HG02642 (cell line): ENCODE measurements at regions not wholly inside any gene's neighbourhood (a gene's known extent, or its start where the extent isn't known, plus 50 kb on each side); places are given as distances from the start of the nearest gene placed in this dataset.

ENCODE experiments used
- ATAC-seq: cut with Tn5 transposase; IDR thresholded peaks from one replicate; pipeline ENCODE4 v1.9.1; 2021; ENCODE audit warnings: mild to moderate bottlenecking; ENCODE audit not compliant: unreplicated experiment, poor library complexity

DNA sequence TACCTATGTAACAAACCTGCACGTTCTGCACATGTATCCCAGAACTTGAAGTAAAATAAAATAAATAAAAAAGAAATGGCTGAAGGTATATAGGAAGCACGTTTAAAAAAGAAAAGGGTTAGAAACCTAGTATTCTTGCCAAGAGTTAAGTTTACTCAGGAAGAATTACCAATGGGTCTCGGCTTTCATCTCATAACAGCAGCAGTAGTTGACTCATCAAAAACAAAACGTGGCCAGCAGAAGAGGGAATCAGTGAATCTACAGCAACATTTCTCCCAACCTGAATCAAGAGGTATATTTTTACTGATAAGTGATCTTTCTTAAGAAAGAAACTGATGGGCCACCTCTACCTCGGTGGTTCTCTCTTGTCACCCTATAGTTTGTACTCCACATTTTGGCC, 340.3 kb downstream of the BRINP2 start:
- no peak for ATAC-seq

DNA sequence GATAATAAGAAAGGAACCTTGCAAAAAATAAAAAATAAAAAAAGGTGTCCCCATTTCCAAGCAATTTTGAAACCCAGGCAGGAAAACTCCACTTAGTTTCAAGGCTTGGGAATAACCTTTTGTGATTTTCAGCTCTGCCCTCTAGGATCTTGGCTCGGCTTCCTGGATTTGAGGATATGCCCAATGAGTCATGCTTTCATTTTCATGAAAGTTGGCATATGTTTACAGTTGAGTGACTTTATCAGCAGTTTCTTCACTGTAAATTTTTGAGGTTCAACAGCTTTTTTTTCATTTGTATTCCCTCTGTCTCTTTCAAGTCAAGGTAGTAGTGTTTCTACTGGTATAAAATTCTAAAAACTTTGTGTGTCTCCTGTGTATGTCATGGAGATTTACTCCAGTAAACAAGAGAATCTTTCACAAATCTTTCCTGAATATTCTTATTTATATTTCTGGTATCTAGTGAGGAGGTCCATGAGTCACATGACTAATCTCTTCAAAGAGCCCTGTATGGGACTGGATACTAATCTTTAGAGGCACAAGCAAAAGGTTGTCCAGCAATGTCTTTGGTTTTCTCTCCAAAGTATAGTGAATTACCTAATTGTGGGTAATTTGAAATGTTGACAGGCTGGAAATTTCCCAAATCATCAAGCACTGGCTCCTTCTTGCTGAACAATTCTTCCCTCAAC, 335.3 kb downstream of the BRINP2 start:
- no peak for ATAC-seq

DNA sequence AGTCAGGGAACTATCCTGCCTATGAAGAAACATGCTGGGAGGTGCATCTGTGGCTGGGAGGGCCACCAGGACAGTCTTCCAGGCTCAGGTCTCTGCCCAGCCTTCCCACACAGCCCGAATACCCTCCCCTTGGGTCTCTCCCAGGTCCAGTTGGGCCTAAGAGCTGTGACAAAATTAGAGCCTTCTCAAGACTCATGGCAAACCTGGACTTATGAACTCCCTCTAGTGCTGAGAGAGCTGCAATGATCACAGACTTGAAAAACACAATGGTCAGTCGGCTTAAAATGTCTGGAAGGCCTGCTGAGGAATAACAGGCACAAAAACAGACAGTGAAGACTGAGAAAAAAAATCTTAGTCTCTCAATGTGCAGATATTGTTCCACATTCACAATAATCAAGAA, 325.1 kb downstream of the BRINP2 start:
- ATAC-seq, result no peak

DNA sequence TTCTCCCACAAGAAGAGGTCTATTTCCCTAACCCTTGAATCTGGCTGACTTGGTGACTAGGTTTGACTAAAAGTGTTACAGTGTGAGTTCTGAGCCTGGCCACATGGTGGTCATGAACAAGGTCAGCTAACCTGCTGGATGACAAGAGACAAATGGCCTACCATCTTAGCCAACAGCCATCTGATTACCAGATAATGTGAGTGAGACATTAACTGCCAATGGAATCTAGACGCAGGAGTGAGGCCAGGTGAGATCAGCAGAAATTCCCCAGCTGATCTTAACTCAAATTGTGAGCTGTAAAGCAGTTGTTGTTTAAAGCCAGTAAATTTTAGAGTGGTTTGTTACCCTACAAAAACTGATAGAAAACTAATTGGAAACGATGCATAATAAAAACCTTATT, 320.0 kb downstream of the BRINP2 start:
- no peak for ATAC-seq

DNA sequence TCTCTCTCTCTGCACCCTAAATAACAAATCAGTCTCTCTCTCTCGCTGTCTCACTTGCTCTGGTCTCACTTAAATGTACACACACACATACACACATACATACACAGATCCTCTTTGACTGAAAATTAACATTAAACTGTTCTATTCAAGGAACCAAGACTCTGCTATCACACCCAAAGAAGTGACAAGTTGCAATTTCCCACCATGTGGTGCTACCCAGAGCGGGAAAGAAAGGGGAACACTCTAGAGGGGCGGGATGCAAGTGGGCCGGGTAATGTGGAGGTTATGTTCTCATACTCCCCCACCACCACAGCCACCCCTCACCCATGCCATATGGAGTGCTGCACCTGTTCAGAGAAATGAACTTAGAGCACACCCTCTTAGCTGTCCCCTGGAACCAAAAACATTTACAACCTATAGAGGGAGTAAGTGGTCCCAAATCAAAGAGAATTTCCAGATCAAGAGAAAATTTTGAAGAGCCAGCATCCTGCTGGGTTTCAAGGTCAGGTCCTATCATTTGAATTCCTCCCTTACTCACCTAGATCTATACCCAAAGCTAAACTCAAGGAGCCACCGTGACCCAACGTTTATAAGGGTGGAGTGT, 319.4 kb downstream of the BRINP2 start:
- no peak for ATAC-seq

DNA sequence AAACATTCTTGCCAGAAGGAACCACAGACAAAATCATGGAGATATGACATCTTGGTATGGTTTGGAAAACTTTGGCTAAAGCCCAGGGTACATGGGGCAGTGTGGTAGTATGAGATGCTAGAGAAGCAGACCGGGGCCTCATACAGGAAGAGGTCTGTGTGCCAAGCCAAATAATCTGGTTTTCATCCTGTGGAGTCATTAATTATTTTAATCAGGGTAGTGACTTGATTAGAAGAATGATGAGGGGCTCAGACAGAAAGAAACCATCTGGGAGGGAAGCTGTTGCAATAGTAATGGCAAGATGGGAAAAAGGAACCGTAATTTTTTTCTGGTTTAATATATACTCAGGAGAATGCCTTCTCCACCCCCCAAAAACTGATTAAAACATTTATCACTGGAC, 318.0 kb downstream of the BRINP2 start:
- no peak for ATAC-seq

DNA sequence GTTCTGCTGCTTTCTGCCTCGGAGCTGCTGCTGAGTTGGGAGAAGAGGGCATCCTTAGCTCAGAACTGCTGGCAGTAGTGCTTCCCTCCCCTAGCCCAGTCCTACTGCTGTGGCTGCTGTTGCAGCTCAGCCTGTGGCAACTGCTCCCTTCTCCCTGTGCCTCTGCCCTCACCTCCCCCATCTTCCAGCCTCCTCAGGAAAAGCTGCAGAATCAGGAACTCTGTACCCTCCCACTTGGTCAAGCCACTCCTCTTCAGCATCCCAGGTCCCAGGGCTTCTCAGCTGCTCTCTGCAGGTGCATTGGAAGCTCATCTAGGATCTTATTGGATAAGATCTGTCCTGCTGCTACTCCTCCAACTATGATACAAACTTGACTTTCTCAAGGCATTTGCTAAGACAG, 316.7 kb downstream of the BRINP2 start:
- ATAC-seq, result no peak

DNA sequence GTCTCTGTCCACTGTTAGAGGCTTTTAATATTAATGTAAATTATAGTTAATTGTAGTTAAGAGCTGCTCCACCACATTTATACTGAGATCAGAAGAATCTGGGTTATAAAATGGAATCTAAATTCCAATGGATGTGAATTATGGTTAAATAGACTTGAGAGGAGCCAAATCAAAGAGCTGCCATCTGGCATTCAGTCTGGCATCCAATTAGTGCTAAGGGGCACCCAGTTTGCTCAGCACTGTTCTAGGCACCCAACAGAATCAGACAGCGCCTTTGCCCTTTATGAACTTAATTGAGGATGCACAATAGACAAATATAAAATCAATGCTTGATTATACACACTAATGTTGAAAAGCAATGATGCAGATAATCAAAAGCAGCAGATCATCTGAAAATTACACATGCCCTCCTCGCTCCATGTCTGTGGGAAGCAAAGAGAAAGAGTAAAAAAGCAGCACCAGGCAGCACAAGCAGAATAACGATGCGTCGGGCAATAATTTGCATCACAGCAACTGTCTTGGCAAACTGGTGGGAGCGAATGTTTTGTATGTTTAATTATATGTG, 310.1 kb downstream of the BRINP2 start:
- no peak for ATAC-seq

DNA sequence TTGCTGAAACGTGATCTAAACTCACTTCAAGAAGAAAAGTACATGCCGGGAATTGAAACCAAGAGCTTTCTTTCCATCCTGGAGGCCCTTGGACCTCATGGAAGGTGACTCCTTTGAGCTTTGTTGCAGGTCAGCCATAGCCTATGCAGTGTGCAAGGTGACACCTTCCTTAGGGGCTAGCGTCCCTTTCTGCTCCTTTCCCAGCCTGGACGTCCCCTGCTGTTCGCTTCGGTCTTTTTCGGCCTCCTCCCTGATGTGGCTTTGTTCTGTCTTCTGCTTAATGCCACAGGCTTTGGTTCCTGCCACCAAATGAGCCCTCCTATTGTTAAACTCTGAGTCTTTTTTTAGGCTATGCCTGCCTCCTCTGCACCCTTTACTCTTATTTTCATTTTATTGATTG, 308.8 kb downstream of the BRINP2 start:
- ATAC-seq, result no peak

DNA sequence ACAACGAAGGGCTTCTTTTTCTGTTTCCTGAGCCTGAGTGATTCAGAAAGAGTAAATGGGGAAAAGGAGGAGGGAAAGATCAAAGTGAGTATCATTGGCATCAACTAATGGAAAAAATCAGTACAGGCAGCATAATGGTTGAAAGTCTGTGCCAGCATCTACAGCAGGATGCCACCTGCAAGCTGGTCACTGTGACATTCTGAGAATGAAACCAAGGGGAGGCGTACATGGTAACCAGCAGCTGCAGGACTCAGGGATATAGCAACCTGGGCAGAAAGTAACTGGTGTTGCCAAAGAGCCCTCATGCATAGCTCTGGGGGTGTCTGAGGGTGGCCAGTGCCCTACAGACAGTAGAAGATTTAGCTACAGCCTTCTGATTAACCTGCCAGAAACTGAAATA, 305.9 kb downstream of the BRINP2 start:
- no peak for ATAC-seq

DNA sequence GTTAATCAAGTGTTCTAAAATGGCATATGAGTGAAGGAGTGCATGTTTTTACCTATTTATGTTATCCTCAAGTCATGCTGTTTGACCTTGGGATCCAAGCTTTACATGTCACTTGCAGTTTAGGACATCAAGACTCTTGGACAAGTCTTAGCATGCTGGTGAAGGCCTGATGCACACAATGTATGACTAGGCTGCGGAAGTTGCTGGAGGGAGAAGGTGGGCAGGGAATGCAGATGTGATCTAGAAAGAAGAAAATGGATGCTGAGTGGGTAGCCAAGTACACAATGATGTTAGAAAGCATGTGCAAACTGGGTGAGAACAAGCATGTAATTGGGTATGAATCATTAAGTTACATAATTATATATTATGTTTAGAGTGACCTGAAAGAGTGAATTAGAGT, 301.8 kb downstream of the BRINP2 start:
- no peak for ATAC-seq

DNA sequence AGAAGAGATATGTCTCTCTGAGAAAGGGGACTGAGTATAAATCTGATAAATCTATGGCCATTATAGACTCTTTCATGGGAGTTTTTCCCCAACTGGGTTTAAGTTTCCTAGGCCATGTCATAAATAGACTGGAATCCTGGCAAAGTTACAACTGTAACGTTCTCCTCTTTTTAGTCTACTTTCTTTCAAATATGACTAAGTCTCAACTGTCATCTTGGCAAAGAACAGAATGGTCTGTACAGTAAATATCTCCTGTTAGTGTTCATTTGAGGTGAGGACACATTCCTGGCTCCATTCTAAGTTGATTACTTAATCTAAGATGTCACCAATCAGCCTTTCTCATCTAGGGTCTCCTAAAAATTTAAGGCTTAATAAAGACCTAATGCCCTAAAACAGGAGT, 300.5 kb downstream of the BRINP2 start:
- ATAC-seq, result no peak

DNA sequence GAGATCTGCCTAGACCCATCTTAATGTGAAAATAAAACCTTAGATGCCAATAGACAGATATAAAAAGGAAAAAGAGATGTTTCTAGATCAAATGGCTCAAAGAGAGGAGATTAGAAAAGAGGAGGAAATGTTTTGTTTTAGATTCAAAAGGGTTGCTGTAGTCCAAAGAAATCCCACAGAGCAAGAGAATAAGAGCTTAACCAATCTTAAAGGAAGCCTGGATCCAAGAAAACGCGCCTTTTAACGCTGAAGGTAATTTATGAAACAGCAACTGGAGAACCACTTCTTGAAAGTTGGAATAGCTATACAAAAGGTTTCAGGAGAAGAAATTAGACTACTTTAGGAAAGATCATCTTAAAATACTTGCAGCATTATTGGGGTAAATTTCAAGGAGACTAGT, 298.8 kb downstream of the BRINP2 start:
- no peak for ATAC-seq

DNA sequence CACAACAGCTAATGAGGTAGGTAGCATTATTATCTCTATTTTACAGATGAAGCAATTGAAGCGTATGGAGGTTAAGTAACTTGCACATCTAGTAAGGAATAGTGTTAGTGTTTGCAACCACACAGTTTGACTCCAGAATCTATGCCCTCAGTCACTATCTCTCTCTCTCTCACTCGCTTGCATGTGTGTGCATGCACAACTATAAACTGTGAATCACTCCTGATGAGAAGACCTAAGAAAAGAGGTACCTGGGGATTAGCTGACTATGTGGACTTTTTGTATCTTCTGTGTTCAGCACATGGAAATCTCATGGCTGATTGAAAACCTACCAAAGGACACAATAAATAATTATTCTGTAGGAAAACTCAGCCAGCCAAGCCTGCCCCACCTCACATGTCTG, 295.5 kb downstream of the BRINP2 start:
- no peak for ATAC-seq

DNA sequence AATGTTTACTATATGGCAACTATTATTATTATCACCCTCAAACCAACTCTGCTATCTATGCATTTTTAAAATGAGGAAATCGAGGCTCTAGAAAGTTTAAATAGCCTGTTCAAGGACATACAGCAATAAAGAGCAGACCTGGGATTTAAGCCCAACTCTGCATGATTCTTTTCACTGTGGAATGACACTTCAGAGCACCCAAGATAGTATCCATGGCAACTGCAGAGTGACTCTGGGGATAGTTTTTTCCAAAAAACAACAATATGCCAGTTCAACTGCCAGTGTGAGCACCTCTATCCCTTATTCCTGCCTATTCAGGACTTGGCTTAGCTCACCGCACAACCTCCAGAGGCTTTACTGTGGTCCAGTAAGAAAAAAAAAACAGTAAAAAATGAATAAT, 293.9 kb downstream of the BRINP2 start:
- ATAC-seq, result no peak

DNA sequence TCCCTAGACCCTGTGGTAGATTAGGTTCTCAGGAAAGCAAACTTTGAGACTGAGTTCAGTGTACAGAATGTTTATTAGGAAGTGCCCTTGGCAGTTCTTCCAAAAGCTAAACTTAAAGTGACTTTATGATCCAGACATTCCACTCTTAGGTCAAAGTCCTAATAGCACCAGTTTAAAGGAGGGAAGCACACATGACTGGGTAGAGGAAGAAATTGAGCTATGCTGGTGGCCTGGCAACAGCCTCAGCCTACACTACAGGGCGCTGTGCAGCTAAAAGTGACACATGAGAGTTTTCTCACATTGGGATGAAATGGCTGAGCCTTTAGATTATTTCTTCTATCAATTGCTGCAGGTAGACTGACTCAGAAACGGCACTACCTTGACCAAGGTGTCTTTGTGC, 280.4 kb downstream of the BRINP2 start:
- ATAC-seq, result no peak

DNA sequence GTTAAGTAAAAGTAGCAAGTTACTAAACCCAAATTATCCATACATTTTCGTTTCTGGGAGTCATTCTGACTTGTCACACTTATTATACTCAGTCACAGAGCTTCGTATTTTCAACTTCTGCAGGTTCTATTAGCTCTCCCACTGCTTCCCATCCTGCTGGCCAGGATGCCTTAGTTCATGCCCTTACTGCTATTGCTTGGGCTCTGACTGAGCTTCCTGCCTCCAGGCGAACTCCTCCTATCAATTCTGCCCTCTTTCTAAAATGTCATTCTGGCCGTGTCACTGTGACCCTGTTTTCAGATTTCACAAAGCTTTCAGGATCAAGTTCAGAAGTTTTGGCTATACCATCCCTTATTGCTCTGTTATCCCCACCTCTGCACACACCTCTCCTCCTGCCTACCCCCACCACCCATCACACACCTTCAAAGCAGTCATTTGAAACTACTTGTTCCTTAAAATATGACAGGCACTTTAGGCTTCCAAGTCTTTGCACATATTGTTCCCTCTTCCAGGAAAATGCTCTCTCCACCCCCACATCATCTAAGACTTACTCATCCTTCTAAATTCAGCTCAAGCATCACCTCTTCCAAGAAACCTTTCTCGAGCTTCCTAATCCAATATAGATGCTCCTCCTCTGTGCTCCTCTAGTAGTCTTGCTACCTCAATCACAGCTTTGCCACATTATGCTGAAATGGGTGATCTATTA, 278.0 kb downstream of the BRINP2 start:
- no peak for ATAC-seq

DNA sequence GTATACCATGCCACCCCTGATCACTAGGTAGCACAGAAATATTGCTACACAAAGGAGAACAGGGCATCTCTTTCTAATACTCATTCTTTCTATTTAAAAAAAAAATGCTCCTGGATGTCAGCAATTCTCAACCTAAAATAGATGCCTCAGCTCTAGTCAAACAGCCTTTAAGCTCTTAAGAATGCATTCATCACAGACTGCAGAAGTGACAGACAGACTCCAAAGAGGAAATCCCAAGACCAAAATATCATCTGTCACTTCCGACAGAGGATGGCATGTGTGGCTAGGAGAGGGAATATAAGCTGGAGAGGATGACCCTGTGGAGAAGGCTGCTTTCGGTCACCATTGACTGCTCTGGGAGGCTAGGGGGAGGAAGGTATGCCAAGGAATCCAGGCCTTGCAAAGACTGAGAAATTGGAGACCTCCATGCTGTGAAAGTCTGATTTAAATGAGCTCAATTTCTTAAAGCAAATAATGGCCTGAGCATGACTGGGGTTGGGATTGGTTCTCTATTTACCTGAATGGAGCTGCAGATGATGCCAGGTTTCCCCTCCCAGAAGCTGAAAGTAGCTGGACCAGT, 277.4 kb downstream of the BRINP2 start:
- ATAC-seq, result no peak

DNA sequence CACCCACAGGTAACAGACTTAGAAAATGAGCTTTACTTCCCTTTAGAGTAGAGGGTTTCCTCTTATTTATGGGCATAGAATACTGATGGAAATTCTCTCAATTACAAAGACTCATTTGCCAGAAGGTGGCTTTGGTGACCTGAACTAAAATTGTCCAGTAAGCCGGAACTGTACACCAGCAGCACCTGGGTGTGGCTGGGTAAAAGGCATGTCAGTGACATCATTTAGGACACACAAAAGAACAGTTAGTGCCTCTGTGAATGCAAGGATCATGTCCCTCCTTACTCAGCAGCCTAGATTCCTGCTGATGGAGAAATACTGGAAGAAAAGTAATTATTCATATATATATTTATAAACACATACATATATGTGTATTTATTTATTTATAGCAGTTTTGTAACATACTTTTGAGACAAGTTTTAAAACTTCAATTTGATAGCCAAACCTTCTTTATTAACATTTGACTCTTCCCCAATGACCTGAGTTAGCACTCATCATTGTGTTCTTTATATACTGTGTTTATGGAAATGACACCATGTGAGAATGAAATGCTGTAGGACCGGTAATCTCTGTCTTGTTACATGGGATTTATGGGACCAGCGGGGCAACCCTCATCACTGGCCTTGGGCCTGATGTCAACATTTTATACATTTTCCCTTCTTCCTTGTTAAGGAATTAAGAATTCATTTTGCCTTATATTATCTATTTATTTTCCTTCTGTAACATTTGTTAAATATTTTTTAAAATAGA, 274.4 kb downstream of the BRINP2 start:
- ATAC-seq, result no peak

DNA sequence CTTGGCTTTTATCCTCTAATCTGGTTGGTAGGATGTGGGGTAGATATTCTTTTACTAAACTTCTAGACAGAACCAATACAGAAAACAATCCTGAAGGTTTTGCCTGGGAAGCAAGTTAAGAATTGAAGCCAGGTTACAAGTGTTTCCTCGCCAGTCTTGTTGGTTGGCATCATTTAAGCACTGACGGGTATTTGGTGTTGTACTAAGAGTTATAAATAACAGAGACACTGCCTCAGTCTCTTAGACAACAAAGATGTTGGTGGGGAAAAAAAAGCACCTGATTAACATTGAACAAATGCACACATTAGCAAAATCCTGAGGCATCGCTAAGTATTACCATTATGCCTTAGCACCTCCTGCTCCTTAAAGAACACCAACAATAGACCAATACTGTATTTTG, 272.2 kb downstream of the BRINP2 start:
- ATAC-seq, result no peak

DNA sequence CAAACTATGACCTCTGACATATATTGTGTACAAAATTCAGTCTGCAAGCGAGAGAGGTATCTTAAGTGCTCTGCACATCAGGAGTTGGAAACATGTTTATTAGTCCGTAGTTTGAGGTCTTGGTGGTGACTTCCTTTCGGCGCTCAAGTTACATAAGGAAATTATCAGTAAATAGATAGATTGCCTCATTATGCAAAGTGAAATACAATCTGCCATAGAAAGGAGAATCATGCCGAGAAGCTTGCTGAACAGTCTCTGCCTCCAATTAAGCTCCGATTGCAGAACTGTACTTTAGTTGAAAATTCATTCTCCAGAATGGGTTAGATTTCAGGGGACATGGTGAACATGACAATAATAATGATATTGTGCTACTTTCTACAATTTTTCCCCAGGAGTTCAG, 271.8 kb downstream of the BRINP2 start:
- no peak for ATAC-seq
